ENCODE measurements at regions not wholly inside any gene's neighbourhood (a gene's known extent, or its start where the extent isn't known, plus 50 kb on each side); places are given as distances from the start of the nearest gene placed in this dataset.

GRCh38 chr14:84894254-84894653, 635.7 kb upstream of the FLRT2 start:
- TF ChIP-seq, protein P1, sequence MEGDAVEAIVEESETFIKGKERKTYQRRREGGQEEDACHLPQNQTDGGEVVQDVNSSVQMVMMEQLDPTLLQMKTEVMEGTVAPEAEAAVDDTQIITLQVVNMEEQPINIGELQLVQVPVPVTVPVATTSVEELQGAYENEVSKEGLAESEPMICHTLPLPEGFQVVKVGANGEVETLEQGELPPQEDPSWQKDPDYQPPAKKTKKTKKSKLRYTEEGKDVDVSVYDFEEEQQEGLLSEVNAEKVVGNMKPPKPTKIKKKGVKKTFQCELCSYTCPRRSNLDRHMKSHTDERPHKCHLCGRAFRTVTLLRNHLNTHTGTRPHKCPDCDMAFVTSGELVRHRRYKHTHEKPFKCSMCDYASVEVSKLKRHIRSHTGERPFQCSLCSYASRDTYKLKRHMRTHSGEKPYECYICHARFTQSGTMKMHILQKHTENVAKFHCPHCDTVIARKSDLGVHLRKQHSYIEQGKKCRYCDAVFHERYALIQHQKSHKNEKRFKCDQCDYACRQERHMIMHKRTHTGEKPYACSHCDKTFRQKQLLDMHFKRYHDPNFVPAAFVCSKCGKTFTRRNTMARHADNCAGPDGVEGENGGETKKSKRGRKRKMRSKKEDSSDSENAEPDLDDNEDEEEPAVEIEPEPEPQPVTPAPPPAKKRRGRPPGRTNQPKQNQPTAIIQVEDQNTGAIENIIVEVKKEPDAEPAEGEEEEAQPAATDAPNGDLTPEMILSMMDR (IDR thresholded peaks at IDR 0.05) = no peak
- TF ChIP-seq POLR2A (IDR thresholded peaks at IDR 0.05) (no peak), EP300 (IDR thresholded peaks at IDR 0.05) (no peak), POLR2AphosphoS5 (IDR thresholded peaks at IDR 0.05) (no peak)

Measured in sigmoid colon (tissue), 4 donors.